ENCODE measurements at regions not wholly inside any gene's neighbourhood (a gene's known extent, or its start where the extent isn't known, plus 50 kb on each side); places are given as distances from the start of the nearest gene placed in this dataset.
"Not testable (repeated sequence)": the region's sequence is repeated elsewhere in the genome, so short reads cannot be mapped to it uniquely, and the experiment has no call there.

GRCh38 chr17:34423315-34423714 lies 60.3 kb upstream of the CCL1 start:
- DNase-seq; H3K36me3 ChIP-seq (ENCODE audit: control insufficient read depth in 4 of 4, insufficient read depth in 4 of 4, low read length in 3 of 4); H3K9me3 ChIP-seq (ENCODE audit: control extremely low read depth in 1 of 5, control insufficient read depth in 4 of 5, insufficient read depth in 2 of 5, low read depth in 1 of 5, low read length in 4 of 5); POLR2A ChIA-PET; H3K4me1 ChIP-seq (ENCODE audit: control extremely low read depth in 1 of 4, control insufficient read depth in 4 of 4, insufficient read depth in 4 of 4, low read length in 3 of 4); H3K27ac ChIP-seq (ENCODE audit: insufficient read depth in 1 of 2, low read depth in 1 of 2, low read length in 2 of 2, poor library complexity in 1 of 2, severe bottlenecking in 2 of 2); H3K4me3 ChIP-seq (ENCODE audit: control insufficient read depth in 1 of 7, extremely low read depth in 1 of 7, insufficient read depth in 4 of 7, low read depth in 2 of 7, low read length in 6 of 7): not testable (repeated sequence)
- no CpG with 5 or more reads among the region's 7 CpGs for WGBS (ENCODE audit: insufficient coverage)
- CTCF ChIA-PET, result interaction anchor here (1.8 to 1.9 kb wide), 2 partner anchors 23 to 62 kb away, joined by 4 to 7 read pairs; no protein-coding TSS in a partner anchor
- peaks cover 0 to 40% (median 29%) of the 10 kb centered on the region in 5 experiments for H3K27me3 ChIP-seq (replicated peaks in 2 of 5; ENCODE audit: control insufficient read depth in 4 of 5, insufficient read depth in 5 of 5, low read length in 4 of 5)

GRCh38 chr17:34420900-34421299 lies 57.9 kb upstream of the CCL1 start:
- peaks cover 0 to 2% (median 0%) of the 10 kb centered on the region in 5 experiments for H3K9me3 ChIP-seq (ENCODE audit: control extremely low read depth in 1 of 5, control insufficient read depth in 4 of 5, insufficient read depth in 2 of 5, low read depth in 1 of 5, low read length in 4 of 5)
- WGBS (ENCODE audit: insufficient coverage), result 50% methylated on average over 2 of the region's 3 CpGs
- H3K27ac ChIP-seq (ENCODE audit: insufficient read depth in 1 of 2, low read depth in 1 of 2, low read length in 2 of 2, poor library complexity in 1 of 2, severe bottlenecking in 2 of 2), result no peak overlapping the region
- no peaks in the 10 kb centered on the region for H3K36me3 ChIP-seq (ENCODE audit: control insufficient read depth in 4 of 4, insufficient read depth in 4 of 4, low read length in 3 of 4)
- DNase-seq, result peak in 1 of 3 donors; percentile 17
- ChIA-PET POLR2A (no interaction called here), CTCF (interaction anchor here (0.7 to 2.5 kb wide), 9 partner anchors 10 to 230 kb away, joined by 3 to 8 read pairs (median 4); no protein-coding TSS in a partner anchor)
- peaks cover 0 to 35% (median 22%) of the 10 kb centered on the region in 5 experiments for H3K27me3 ChIP-seq (replicated peaks in 2 of 5; ENCODE audit: control insufficient read depth in 4 of 5, insufficient read depth in 5 of 5, low read length in 4 of 5)
- no peak overlapping the region for H3K4me3 ChIP-seq (ENCODE audit: control insufficient read depth in 1 of 7, extremely low read depth in 1 of 7, insufficient read depth in 4 of 7, low read depth in 2 of 7, low read length in 6 of 7)
- H3K4me1 ChIP-seq (ENCODE audit: control extremely low read depth in 1 of 4, control insufficient read depth in 4 of 4, insufficient read depth in 4 of 4, low read length in 3 of 4), result peaks cover 0 to 6% (median 2%) of the 10 kb centered on the region in 4 experiments

- Histone ChIP-seq H3K9me3 (ENCODE audit: control extremely low read depth in 1 of 5, control insufficient read depth in 4 of 5, insufficient read depth in 2 of 5, low read depth in 1 of 5, low read length in 4 of 5) (peaks cover 0 to 2% (median 0%) of the 10 kb centered on the region in 5 experiments), H3K4me3 (ENCODE audit: control insufficient read depth in 1 of 7, extremely low read depth in 1 of 7, insufficient read depth in 4 of 7, low read depth in 2 of 7, low read length in 6 of 7) (no peak overlapping the region), H3K27ac (ENCODE audit: insufficient read depth in 1 of 2, low read depth in 1 of 2, low read length in 2 of 2, poor library complexity in 1 of 2, severe bottlenecking in 2 of 2) (no peak overlapping the region), H3K36me3 (ENCODE audit: control insufficient read depth in 4 of 4, insufficient read depth in 4 of 4, low read length in 3 of 4) (no peaks in the 10 kb centered on the region), H3K4me1 (ENCODE audit: control extremely low read depth in 1 of 4, control insufficient read depth in 4 of 4, insufficient read depth in 4 of 4, low read length in 3 of 4) (peaks cover 0 to 6% (median 2%) of the 10 kb centered on the region in 4 experiments), H3K27me3 (replicated peaks in 2 of 5; ENCODE audit: control insufficient read depth in 4 of 5, insufficient read depth in 5 of 5, low read length in 4 of 5) (peaks cover 0 to 32% (median 22%) of the 10 kb centered on the region in 5 experiments)
- peak; percentile 63 to 72 (median 66) for DNase-seq
- WGBS (ENCODE audit: insufficient coverage), result 0% methylated on average over 3 of the region's 6 CpGs
- ChIA-PET POLR2A (interaction anchor here (0.6 kb wide), 1 partner anchor 16 kb away, joined by 3 read pairs; no protein-coding TSS in a partner anchor), CTCF (interaction anchor here (0.7 to 2.5 kb wide), 17 partner anchors 10 to 466 kb away, joined by 3 to 8 read pairs (median 3); no protein-coding TSS in a partner anchor)
Observed at GRCh38 chr17:34420254-34420766, 57.3 kb upstream of the CCL1 start.

- WGBS (ENCODE audit: insufficient coverage), result 100% methylated on average over 2 of the region's 2 CpGs
- H3K9me3 ChIP-seq (ENCODE audit: control extremely low read depth in 1 of 5, control insufficient read depth in 4 of 5, insufficient read depth in 2 of 5, low read depth in 1 of 5, low read length in 4 of 5), result peaks cover 0 to 2% (median 0%) of the 10 kb centered on the region in 5 experiments
- H3K4me3 ChIP-seq (ENCODE audit: control insufficient read depth in 1 of 7, extremely low read depth in 1 of 7, insufficient read depth in 4 of 7, low read depth in 2 of 7, low read length in 6 of 7), result no peak overlapping the region
- peaks cover 0 to 6% (median 0%) of the 10 kb centered on the region in 5 experiments for H3K27me3 ChIP-seq (replicated peaks in 2 of 5; ENCODE audit: control insufficient read depth in 4 of 5, insufficient read depth in 5 of 5, low read length in 4 of 5)
- POLR2A ChIA-PET, result no interaction called here
- peaks cover 8 to 27% (median 24%) of the 10 kb centered on the region in 4 experiments for H3K4me1 ChIP-seq (ENCODE audit: control extremely low read depth in 1 of 4, control insufficient read depth in 4 of 4, insufficient read depth in 4 of 4, low read length in 3 of 4)
- CTCF ChIA-PET, result interaction anchor here (1.4 kb wide), 1 partner anchor 27 kb away, joined by 3 read pairs; no protein-coding TSS in a partner anchor
- no peak for DNase-seq
- no peak overlapping the region for H3K27ac ChIP-seq (ENCODE audit: insufficient read depth in 1 of 2, low read depth in 1 of 2, low read length in 2 of 2, poor library complexity in 1 of 2, severe bottlenecking in 2 of 2)
- no peaks in the 10 kb centered on the region for H3K36me3 ChIP-seq (ENCODE audit: control insufficient read depth in 4 of 4, insufficient read depth in 4 of 4, low read length in 3 of 4)
Observed at GRCh38 chr17:34416116-34416515, 53.1 kb upstream of the CCL1 start.

- no peak for DNase-seq
- no peaks in the 10 kb centered on the region for H3K36me3 ChIP-seq (ENCODE audit: control insufficient read depth in 4 of 4, insufficient read depth in 4 of 4, low read length in 3 of 4)
- ChIA-PET CTCF (interaction anchor here (1.2 to 1.4 kb wide), 2 partner anchors 31 to 213 kb away, joined by 3 to 6 read pairs; no protein-coding TSS in a partner anchor), POLR2A (no interaction called here)
- H3K4me3 ChIP-seq (ENCODE audit: control insufficient read depth in 1 of 7, extremely low read depth in 1 of 7, insufficient read depth in 4 of 7, low read depth in 2 of 7, low read length in 6 of 7), result no peak overlapping the region
- H3K4me1 ChIP-seq (ENCODE audit: control extremely low read depth in 1 of 4, control insufficient read depth in 4 of 4, insufficient read depth in 4 of 4, low read length in 3 of 4), result peaks cover 8 to 27% (median 24%) of the 10 kb centered on the region in 4 experiments
- peaks cover 0 to 2% (median 0%) of the 10 kb centered on the region in 5 experiments for H3K9me3 ChIP-seq (ENCODE audit: control extremely low read depth in 1 of 5, control insufficient read depth in 4 of 5, insufficient read depth in 2 of 5, low read depth in 1 of 5, low read length in 4 of 5)
- peaks cover 0 to 2% (median 0%) of the 10 kb centered on the region in 5 experiments for H3K27me3 ChIP-seq (replicated peaks in 2 of 5; ENCODE audit: control insufficient read depth in 4 of 5, insufficient read depth in 5 of 5, low read length in 4 of 5)
- no peak overlapping the region for H3K27ac ChIP-seq (ENCODE audit: insufficient read depth in 1 of 2, low read depth in 1 of 2, low read length in 2 of 2, poor library complexity in 1 of 2, severe bottlenecking in 2 of 2)
- 95% methylated on average over 4 of the region's 6 CpGs for WGBS (ENCODE audit: insufficient coverage)
Observed at GRCh38 chr17:34414339-34414738, 51.3 kb upstream of the CCL1 start.

GRCh38 chr17:34413443-34414119 lies 50.5 kb upstream of the CCL1 start:
- Histone ChIP-seq H3K27ac (ENCODE audit: insufficient read depth in 1 of 2, low read depth in 1 of 2, low read length in 2 of 2, poor library complexity in 1 of 2, severe bottlenecking in 2 of 2) (peak overlapping the region in 1 of 2 experiments; percentile 57), H3K36me3 (ENCODE audit: control insufficient read depth in 4 of 4, insufficient read depth in 4 of 4, low read length in 3 of 4) (no peaks in the 10 kb centered on the region), H3K4me3 (ENCODE audit: control insufficient read depth in 1 of 7, extremely low read depth in 1 of 7, insufficient read depth in 4 of 7, low read depth in 2 of 7, low read length in 6 of 7) (peak overlapping the region in 2 of 7 experiments; percentile 7 to 33), H3K4me1 (ENCODE audit: control extremely low read depth in 1 of 4, control insufficient read depth in 4 of 4, insufficient read depth in 4 of 4, low read length in 3 of 4) (peaks cover 8 to 29% (median 25%) of the 10 kb centered on the region in 4 experiments), H3K9me3 (ENCODE audit: control extremely low read depth in 1 of 5, control insufficient read depth in 4 of 5, insufficient read depth in 2 of 5, low read depth in 1 of 5, low read length in 4 of 5) (peaks cover 0 to 2% (median 0%) of the 10 kb centered on the region in 5 experiments), H3K27me3 (replicated peaks in 2 of 5; ENCODE audit: control insufficient read depth in 4 of 5, insufficient read depth in 5 of 5, low read length in 4 of 5) (peaks cover 0 to 2% (median 0%) of the 10 kb centered on the region in 5 experiments)
- POLR2A ChIA-PET, result no interaction called here
- CTCF ChIA-PET, result interaction anchor here (1.2 to 1.4 kb wide), 2 partner anchors 30 to 212 kb away, joined by 3 to 6 read pairs; no protein-coding TSS in a partner anchor
- DNase-seq, result peak in 2 of 3 donors; percentile 64 to 65
- 17% methylated on average over 5 of the region's 12 CpGs for WGBS (ENCODE audit: insufficient coverage)
